Testis (tissue), 2 donors: ENCODE measurements at regions not wholly inside any gene's neighbourhood (a gene's known extent, or its start where the extent isn't known, plus 50 kb on each side); places are given as distances from the start of the nearest gene placed in this dataset.

ENCODE experiments used
- CTCF ChIP-seq, 3 experiments: fragments of 450-650 bp in 2 of 3; fragments of 200-600 bp in 1 of 3; sonication (generic) in 1 of 3; IDR thresholded peaks; one replicate each; pipeline ENCODE4 v1.5.1; 2016 to 2019; ENCODE audit warnings: antibody characterized with exemption in 3 of 3, mild to moderate bottlenecking in 2 of 3, moderate library complexity in 1 of 3
- POLR2A ChIP-seq: fragments of 450-650 bp; IDR thresholded peaks from one replicate; pipeline ENCODE4 v1.6.1; 2017; ENCODE audit warnings: antibody characterized with exemption, mild to moderate bottlenecking, moderate library complexity

GRCh38 chr13:37460166-37460565, 138.4 kb downstream of the POSTN start:
- no peak for TF ChIP-seq CTCF (IDR thresholded peaks at IDR 0.05)
- TF ChIP-seq POLR2A: no peak
